ENCODE measurements at regions not wholly inside any gene's neighbourhood (a gene's known extent, or its start where the extent isn't known, plus 50 kb on each side); places are given as distances from the start of the nearest gene placed in this dataset.

DNA sequence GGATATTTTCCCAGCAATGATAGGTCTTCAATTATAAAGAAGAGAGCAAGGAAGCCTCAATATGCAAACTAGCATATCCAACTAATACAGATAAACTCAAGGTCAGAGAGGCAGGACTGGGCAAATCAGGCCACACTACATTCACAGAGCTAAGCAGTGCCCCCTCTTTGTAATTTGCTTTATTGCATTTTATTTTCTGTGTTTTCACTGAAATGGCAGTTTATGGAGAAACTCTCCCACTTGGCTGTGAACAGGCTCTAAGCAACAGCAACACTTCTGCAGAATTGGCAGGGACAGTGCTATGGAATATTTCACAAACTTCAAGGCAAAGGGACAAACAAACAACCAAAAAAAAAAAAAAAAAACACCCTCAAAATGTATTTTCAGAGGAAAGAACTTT lies 93.4 kb upstream of the SOD1 start:
- DNase-seq (ENCODE audit: low spot score): no peak

DNA sequence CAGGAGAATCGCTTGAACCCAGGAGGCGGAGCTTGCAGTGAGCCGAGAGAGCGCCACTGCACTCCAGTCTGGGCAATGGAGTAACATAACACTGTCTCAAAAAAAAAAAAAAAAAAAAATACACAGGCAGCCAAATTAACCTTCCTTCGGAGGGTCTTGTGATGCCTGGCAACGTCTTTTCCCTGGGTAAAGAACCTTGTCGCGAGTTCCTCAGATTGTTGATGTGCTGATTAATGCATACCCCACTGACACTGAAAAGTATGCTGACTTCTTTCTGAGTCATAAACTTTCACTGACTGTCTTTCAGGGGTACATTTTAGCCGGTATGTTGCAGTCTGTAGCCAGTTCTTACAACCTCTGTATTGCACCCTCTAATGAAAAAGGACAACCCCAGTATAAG lies 95.1 kb upstream of the SOD1 start:
- peak; percentile 22 for DNase-seq (ENCODE audit: low spot score)

DNA sequence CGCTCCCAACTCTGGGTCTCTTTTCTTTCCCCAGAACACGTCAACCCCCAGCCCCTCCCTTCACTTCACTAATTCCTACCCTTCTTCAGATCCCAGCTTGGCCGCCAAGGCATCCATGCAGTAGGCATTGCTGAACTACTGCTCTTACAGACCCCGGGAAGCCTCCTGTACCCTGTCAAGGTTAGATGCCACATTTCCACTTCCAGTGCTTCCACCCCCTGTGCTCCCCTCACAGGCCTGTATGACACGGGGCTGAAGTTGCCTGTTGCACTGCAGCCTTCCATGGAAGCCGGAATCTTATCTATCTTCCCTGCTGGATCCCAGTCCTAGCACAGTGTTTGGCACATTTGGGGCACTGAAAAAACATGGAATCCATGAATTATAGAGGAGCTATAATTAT lies 99.0 kb upstream of the SOD1 start:
- no peak for DNase-seq (ENCODE audit: low spot score)

DNA sequence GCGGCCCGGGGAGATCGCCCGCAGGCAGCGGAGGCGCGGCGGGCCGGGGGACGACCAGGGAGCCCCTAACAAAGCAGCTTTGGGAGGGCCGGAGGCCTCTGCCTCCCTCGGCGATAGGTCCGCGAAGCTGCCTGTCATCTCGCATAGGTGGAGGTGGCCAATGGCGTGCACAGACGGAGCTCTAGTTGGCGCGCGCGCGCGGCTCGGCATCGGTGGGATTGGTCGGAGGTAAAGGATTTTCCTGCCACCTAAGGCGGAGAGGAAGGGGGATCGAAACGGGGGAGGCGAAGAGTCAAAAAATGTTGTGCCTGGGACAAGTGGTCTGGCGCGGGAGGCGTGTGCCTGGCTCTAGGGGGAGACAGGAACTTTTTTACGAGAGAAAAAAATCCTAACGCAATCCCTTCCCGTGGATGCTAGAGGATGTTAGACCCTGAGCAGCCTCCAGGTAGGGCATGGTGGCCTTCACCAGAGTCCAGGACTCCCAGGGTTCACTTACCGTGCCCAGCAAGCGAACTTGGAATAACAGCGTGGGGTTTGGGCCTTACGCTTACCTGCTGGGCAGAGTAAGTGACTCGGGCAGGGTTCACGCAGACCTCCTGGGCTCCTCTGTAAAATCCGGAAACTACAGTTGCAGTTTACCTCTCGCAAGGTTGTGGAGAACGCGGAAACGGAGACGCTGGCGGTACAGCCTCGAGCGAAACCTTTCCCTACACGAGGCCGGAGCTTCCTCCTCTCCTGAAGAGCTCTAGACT lies 99.9 kb upstream of the SOD1 start:
- DNase-seq (ENCODE audit: low spot score): no peak

DNA sequence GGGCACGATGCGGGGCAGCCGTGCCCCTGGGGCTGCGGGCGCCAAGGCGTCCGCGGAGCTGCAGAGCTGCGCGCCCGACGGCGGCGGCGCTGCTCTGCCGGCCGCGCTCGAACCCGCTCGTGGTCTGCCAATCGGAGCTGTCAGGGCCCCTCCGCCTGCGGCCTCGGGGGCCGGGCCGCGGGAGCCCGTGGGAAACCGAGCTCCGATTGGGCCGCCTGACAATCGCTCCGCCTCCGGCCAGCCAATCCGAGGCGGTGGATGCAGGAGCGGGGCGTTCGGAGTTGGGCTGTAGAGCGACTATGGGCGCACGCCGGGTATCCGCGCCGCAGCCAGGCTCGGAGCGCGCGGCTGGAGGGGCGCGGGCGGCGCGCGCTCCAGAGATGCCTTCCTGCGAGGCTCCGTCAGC lies 100.5 kb upstream of the SOD1 start:
- no peak for DNase-seq (ENCODE audit: low spot score)

DNA sequence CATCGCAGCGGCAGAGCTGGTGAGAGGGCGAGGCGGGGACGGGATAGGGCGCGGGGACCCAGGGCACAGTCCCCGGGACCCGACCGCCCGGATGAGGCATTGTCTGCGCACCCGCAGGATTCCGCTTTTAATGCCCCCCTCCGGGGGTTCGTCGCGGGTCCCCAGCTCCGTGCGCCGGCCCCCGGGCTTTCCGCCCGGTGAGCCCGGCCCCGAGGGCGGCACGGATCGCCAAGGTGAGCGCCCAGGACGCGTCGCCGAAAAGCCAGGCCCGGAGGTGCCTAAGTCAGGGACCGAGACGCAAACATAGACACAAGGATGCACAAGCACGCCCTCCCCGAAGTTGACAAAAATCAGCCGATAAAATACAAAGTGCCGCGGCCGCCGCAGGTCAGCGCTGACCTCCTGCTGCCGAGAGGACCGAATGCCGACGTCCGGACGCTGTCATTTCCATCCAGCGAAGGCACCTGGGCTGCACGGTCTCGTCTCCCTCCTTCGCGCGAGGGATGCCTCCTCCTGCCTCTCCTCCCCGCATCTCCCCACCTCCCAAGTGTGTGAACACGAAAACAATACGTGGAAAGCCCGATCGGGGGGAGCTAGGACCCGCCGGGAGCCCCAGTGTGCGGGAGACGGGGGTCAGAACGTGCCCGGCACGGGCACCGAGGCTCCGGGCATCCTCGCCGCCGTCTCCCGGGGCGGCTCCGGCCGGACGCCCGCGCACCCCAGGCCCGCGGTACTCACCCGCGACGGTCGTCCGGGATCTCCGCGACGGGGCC lies 101.1 kb upstream of the SOD1 start:
- no peak for DNase-seq (ENCODE audit: low spot score)

DNA sequence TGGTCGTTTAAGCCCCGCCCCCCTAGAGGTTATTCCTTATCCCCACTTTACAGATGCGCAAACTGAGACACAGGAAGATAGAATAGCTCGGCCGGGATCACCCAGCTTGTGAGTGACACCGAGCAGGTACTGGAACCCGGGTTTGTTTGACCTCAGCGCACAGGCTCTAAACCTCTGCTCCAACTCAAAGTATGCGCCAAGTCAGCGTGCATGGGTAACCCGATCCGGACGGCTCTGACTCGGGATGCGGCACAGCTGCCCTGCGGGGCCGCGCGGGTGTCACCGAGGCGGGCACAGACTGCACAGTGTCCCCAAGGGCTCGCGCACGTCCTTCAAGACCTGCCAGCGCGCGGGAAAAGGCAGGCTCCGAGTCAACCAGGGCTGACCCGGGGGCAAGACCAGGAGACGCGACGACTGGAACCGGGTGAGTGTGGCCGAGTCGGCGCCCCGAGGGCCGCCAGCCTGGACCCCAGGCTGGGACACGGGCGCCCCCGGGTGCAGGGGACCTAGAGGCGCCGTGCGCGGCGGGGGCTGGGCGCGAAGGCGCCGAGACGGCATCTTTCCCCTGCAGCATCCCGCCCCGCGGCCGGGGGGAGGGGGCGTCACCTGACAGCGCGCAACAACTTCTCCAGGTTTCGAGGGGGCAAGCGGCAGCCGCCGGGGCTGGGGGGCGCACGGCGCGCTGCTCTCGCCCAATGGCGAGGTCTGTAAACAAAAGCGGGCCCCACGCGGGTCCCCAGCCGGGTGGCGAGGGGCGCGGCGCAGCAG lies 101.9 kb upstream of the SOD1 start:
- DNase-seq (ENCODE audit: low spot score): no peak

DNA sequence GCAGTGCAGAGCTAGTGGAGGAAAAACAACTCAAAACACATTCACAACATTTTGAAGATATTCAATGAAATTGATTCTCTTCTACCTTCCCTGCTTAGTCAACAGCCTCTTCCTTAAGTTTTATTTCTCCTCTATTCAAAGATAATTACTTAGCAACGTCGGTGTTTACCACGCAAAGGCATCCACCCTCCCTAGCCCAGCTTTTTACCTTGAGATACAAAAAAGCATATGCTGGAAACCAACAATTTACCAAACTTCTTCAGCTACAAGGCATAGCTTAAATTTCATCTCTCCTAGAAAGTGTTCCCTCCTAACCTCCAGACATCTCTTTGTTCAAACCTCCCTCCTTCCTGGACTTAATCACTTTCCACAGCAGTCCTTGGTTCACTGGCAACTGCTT lies 102.8 kb upstream of the SOD1 start:
- no peak for DNase-seq (ENCODE audit: low spot score)

DNA sequence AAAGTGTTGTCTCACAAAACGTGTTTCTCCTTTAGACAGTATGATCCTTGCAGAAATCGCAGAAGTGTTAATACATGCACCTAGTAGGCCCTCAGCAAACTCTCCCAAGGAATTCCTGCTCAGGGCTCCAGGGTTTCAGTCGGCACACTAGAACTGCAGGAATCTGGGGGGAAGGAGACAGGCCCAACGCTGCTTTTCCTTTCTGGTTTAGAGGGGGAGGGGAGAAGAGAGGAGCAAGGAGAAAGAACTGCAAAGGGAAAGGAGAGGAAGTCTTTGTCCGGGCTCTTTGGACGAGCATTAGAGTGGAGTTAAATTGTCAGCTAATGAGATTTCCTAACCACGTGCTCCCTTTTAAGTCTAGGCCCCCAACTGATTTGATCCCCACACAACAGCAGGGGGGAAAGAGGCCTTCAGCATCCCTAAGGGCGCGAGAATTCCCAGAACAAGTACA lies 103.7 kb upstream of the SOD1 start:
- DNase-seq (ENCODE audit: low spot score): no peak

DNA sequence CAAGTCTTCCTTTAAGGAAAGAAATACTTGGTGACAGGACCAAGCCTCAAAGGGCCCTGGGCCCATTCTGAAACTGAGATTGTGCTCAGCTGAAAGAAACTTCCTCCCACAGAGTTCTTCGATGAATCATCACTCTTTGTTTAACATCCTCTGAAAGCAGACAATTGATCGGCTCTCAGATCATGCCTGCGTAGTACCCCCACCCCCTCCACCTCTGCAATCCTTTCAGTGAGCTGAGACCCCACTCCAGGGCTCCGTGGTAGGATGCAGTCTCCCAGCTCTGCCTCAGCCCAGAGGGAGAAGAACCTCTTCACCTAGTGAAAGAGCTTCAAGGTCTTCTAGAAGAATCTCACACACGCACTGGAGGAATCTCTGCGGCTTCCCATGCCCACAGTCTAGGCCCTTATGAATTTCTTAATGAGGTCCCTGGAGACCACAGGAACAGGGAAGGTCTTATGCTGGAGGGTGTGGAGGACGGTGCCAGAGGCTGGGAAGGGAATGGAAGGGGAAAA lies 104.9 kb upstream of the SOD1 start:
- DNase-seq (ENCODE audit: low spot score): no peak

DNA sequence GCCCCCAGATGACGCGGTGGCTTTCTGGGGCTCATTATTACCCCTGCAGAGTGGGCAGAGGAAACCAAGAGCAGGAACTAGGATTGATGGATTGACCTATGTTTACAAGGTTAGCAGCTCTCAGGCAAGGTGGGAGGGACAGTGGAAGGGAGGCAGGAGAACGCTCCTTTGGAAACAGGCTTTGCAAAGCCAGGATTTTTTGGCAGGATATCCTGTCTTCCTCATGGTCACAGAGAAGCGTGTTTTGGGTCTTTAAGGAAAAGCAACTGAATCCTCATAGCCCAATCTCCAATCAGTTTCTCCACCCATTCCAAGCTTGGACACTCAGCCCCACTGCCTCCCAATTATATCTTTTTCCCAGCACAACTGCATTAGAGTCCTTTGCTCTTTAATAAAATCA lies 105.6 kb upstream of the SOD1 start:
- no peak for DNase-seq (ENCODE audit: low spot score)

DNA sequence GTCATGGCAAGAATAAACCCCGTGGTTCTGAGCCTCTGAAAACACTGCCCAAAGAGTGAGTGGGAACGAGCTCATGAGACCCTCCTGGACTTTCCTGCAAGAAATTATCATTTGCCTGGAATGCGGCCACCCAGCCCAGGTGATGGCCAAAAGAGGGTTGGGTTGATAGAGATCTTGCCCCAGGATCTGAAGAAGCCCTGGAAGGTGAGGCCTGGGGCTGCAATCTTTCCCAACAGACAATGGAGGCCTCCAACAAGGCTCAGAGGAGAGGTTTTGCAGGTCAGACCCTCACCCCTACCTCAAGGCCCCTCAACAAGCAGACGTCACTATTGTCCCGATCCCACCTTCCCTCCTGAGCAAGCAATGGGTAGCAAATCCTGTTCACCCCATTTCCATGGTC lies 106.0 kb upstream of the SOD1 start:
- no peak for DNase-seq (ENCODE audit: low spot score)

DNA sequence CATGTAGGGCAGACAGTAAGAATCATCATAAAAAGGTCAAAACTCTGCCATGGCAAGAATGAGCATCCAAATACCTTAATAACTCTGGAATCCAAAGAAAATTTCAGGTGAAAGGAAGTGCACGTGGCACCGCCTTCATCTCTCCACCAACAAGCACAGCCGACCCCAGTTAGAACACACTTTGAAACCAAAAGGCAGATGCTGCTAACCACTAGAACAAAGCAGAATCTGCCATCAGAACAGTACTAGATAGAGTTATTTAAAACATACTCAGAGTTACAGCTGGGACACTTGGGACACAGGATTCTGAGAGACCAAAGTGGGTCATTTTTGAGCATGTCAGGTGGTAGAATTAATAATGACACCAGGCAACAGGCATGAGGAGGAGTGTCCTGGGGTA lies 106.7 kb upstream of the SOD1 start:
- no peak for DNase-seq (ENCODE audit: low spot score)

DNA sequence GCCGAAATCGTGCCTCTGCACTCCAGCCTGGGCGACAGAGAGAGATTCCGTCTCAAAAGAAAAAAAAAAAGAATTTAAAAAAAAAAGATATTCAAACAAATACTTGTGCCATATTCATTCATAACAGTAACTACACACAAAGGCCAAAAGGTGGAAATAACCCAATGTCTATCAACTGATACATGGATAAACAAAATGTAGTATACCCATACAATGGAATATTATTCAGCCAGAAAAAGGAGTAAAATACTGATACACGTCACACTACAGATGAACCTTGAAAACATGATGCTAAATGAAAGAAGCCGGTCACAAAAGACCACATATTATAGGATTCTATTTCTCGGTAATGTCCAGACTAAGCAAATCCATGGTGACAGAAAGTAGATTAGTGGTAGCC lies 109.4 kb upstream of the SOD1 start:
- DNase-seq (ENCODE audit: low spot score): no peak

DNA sequence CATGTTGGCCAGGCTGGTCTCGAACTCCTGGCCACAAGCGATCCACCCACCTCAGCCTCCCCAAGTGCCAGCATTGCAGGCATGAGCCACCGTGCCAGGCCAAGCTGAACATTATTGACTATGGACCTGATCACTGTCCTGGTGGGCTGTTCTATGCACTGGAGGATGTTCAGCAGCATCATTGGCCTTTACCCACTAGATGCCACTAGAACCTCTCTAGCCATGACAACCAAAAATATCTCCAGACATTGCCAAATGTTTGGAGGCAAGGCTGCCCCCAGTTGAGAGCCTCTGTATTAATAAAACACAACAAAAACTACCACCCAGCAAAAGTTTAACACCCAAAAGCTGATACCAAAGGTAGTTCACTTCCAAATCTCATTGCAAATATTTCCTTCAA lies 110.8 kb upstream of the SOD1 start:
- no peak for DNase-seq (ENCODE audit: low spot score)

DNA sequence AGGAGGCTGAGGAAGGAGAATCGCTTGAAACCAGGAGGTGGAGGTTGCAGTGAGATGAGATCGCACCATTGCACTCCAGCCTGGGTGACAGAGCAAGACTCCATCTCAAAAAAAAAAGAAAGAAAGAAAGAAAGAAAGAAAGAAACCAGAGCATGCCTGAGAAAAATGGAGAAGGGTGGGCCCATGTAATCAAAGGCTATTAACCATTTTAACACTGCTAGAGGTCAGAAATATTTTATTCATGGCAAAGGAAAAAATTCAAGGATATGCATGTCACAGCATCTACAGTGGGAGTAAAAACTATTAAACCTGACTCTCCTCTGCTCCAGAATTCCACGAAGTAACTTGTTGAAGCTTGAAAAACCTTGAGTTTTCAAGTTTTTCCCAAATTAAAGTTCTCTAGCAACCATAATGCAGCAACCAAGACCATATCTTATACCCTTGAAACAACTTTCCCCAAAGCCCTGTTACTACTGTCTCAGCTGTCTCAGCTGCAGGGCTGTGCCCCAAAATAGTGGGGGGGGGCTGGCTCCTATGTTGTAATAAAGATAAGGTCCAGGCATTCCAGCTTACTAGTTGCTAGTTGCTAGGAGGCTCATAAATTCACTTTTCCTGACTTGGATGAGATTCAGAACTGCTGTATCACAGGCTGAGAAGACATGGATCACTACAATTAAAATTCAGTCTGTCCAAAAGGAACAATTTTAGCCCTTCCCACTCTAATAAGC lies 112.9 kb upstream of the SOD1 start:
- DNase-seq (ENCODE audit: low spot score): no peak

DNA sequence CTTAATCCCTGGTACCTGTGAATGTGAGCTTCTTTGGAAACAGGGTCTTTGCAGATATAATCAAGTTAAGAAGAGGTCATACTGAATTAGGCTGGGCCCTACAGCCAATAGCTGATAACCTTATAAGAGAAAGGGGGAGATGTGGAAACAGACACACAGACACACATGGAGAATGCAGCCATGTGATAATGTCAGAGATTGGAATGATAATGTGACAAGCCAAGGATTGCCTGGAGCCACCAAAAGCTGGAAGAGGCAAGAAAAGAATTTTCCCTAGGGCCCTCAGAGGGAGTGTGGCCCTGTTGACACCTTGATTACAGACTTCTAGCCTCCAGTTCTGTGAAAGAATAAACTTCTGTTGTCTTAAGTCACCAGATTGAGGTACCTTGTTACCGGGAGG lies 114.5 kb upstream of the SOD1 start:
- DNase-seq (ENCODE audit: low spot score): no peak

DNA sequence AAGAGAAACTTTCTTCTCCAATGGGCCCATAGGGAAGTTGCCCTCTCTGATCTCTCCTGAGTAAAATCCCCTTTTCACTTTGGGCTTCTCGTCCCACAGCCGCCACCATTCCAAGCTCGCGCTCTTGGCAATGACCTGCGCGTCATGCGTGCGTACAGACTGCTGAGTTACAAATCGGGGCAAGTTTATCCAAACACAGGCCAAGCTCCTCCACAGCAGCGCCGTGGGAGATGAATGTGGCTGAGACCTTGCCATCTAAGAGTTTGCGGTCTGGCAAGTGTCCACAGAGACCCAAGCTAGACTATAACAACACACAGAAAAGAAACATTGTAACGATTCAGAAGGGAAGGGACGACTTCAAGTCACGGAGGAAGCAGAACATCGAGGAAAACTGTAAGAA lies 116.3 kb upstream of the SOD1 start:
- DNase-seq (ENCODE audit: low spot score): no peak

DNA sequence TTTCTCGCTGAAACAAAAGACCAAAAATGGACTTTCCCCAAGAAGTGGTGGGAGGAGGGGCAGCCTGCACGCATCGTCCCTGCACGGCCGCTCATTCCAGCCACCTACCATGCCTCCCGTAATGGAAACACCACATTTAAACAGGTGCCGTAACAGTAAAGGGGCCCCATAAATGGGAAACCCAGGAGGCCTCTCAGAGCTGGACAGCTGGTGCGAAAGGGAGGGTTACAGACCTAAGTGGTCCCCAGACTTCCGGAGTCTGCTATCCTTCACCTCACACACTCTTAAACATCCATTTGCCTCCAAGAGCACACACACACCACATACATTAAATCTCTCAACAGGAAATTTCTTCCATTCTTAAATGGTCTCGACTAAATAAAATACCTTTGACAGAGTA lies 120.7 kb upstream of the SOD1 start:
- no peak for DNase-seq (ENCODE audit: low spot score)

DNA sequence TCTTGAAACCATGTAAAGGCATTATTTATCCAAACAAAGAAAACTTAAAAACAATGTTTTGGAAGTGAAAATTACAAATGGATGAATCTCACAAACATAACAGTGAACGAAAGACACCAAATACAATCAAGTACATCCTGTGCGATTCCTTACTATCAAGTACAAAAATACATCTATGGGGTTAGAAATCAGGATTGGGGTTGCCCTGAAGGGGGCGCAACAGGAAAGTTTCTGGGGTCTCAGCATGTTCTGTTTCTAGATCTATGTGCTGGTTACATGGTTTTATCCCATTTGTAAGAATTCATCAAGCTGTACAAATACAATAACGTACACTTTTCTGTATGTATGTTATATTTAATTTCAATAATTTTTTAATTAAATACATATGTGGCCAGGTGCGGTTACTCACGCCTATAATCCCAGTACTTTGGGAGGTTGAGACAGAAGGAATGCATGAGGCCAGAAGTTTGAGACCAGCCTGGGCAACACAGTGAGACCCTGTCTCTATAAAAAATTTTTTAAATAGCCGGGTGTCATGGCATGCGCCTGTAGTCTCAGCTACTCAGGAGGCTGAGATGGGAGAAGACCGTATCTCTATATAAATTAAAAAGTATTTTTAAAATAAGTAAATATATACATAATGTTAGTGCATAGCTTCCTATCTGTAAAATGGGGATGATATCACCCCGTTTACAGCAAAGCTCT lies 121.5 kb upstream of the SOD1 start:
- no peak for DNase-seq (ENCODE audit: low spot score)

DNA sequence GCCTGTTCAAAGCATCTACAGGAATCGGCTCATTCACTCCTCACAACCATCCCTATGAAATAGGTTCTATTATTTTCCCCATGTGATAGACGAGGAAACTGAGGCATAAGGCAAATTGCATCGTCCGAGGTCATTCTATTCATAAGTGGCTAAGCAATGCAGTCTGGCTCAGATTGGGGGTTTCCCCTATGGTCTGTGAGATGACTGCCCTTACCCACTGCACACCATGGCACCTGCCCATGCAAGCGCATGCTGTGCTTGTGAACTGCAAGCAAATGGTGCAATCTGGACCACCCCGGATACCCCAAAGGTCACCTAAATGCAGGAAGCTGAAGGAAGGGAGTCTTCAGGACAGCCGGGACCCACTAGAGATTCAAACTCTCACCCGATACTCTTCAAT lies 123.4 kb upstream of the SOD1 start:
- no peak for DNase-seq (ENCODE audit: low spot score)

DNA sequence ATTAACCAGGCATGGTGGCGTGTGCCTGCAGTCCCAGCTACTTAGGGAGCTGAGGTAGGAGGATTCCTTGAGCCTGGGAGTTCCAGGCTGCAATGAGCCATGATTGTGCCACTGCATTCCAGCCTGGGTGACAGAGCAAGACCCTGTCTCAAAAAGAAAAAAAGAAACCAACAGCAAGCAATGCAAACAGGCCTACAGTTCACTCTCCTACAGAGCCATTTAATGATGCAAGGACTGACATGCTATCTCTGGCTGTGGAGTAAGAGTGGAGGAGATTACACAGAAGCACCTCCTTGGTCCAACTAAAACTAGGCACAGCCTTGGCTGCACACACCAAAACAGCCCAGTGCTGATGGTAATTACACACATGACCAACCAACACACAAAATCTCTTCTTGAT lies 127.5 kb upstream of the SOD1 start:
- no peak for DNase-seq (ENCODE audit: low spot score)

Data from RKO (cell line).